GM23338 (cell line): ENCODE measurements at regions not wholly inside any gene's neighbourhood (a gene's known extent, or its start where the extent isn't known, plus 50 kb on each side); places are given as distances from the start of the nearest gene placed in this dataset.

Experiments used
- EZH2 ChIP-seq: fragments of 200-600 bp; sonication (generic); IDR thresholded peaks from one replicate; pipeline ENCODE4 v1.8.0; 2017; ENCODE audit warnings: antibody characterized with exemption, mild to moderate bottlenecking, low read depth; ENCODE audit not compliant: unreplicated experiment
- TF ChIP-seq, protein P1 (sequence below), 2 experiments: fragments of 200-600 bp in 1 of 2; sonication (generic) in 1 of 2; conservative IDR thresholded peaks; 2 replicates each; pipeline versions ENCODE4 v1.5.1 to v1.6.1; 2016 to 2017; ENCODE audit warnings: antibody characterized with exemption in 2 of 2, low read depth in 2 of 2, mild to moderate bottlenecking in 2 of 2, moderate library complexity in 1 of 2

DNA sequence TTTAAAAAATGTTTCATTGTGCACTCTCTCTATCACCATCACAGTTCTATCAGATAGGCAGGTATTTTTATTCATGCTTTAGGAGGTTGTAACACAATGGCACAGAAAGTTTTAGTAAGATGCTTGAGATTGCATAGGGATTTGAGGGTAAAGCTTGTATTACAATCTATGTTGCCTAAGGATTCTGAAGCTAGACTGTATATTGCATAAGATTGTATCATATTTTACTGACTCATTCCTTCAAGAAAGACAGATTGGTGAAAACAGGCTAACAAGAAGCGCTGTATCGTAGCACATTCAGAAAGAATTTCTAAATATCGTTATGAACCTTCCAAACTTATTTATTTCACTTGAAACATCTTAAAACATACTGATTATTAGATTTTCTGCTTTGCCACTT, 577.7 kb downstream of the EBF1 start:
- TF ChIP-seq, protein P1, sequence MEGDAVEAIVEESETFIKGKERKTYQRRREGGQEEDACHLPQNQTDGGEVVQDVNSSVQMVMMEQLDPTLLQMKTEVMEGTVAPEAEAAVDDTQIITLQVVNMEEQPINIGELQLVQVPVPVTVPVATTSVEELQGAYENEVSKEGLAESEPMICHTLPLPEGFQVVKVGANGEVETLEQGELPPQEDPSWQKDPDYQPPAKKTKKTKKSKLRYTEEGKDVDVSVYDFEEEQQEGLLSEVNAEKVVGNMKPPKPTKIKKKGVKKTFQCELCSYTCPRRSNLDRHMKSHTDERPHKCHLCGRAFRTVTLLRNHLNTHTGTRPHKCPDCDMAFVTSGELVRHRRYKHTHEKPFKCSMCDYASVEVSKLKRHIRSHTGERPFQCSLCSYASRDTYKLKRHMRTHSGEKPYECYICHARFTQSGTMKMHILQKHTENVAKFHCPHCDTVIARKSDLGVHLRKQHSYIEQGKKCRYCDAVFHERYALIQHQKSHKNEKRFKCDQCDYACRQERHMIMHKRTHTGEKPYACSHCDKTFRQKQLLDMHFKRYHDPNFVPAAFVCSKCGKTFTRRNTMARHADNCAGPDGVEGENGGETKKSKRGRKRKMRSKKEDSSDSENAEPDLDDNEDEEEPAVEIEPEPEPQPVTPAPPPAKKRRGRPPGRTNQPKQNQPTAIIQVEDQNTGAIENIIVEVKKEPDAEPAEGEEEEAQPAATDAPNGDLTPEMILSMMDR (conservative IDR thresholded peaks at IDR 0.05; ENCODE audit: low read depth in 2 of 2), result no peak
- TF ChIP-seq EZH2, result no peak
